ENCODE measurements at regions not wholly inside any gene's neighbourhood (a gene's known extent, or its start where the extent isn't known, plus 50 kb on each side); places are given as distances from the start of the nearest gene placed in this dataset.

- DNase-seq, result no peak
These were observed 197.0 kb upstream of the ACVR2A start for GRCh38 chr2:147647816-147648215.

- DNase-seq, result no peak
These were observed 197.9 kb upstream of the ACVR2A start for GRCh38 chr2:147646818-147647468.

- DNase-seq, result no peak
These were observed 200.3 kb upstream of the ACVR2A start for GRCh38 chr2:147644491-147644890.

- DNase-seq, result no peak
These were observed 202.1 kb upstream of the ACVR2A start for GRCh38 chr2:147642765-147643164.

- DNase-seq, result no peak
These were observed 203.2 kb upstream of the ACVR2A start for GRCh38 chr2:147641651-147642050.

GRCh38 chr2:147639891-147640290, 204.9 kb upstream of the ACVR2A start:
- peak in 1 of 2 donors; percentile 9 for DNase-seq

- DNase-seq, result no peak
These were observed 205.4 kb upstream of the ACVR2A start for GRCh38 chr2:147639386-147639785.

- no peak for DNase-seq
These were observed 207.9 kb upstream of the ACVR2A start for GRCh38 chr2:147636886-147637285.

- no peak for DNase-seq
These were observed 208.5 kb upstream of the ACVR2A start for GRCh38 chr2:147636238-147636882.

GRCh38 chr2:147634826-147635225, 210.0 kb upstream of the ACVR2A start:
- no peak for DNase-seq

GRCh38 chr2:147632198-147632597, 212.6 kb upstream of the ACVR2A start:
- no peak for DNase-seq

- no peak for DNase-seq
These were observed 213.5 kb upstream of the ACVR2A start for GRCh38 chr2:147631294-147631693.

GRCh38 chr2:147630585-147630984, 214.2 kb upstream of the ACVR2A start:
- DNase-seq, result no peak

GRCh38 chr2:147628971-147629421, 215.8 kb upstream of the ACVR2A start:
- no peak for DNase-seq

GRCh38 chr2:147623328-147623727, 221.5 kb upstream of the ACVR2A start:
- no peak for DNase-seq

- DNase-seq, result no peak
These were observed 223.1 kb upstream of the ACVR2A start for GRCh38 chr2:147621656-147622197.

GRCh38 chr2:147619808-147620207, 225.0 kb upstream of the ACVR2A start:
- no peak for DNase-seq

GRCh38 chr2:147615726-147616125, 229.1 kb upstream of the ACVR2A start:
- DNase-seq, result no peak

- no peak for DNase-seq
These were observed 229.8 kb upstream of the ACVR2A start for GRCh38 chr2:147614979-147615470.

GRCh38 chr2:147614471-147614870, 230.4 kb upstream of the ACVR2A start:
- DNase-seq, result no peak

GRCh38 chr2:147610496-147611040, 234.3 kb upstream of the ACVR2A start:
- no peak for DNase-seq

GRCh38 chr2:147609301-147609700, 235.5 kb upstream of the ACVR2A start:
- DNase-seq, result no peak

- no peak for DNase-seq
These were observed 237.4 kb upstream of the ACVR2A start for GRCh38 chr2:147607379-147607778.

GRCh38 chr2:147603876-147604275, 241.0 kb upstream of the ACVR2A start:
- no peak for DNase-seq
